ENCODE measurements at regions not wholly inside any gene's neighbourhood (a gene's known extent, or its start where the extent isn't known, plus 50 kb on each side); places are given as distances from the start of the nearest gene placed in this dataset.

GRCh38 chr21:32137931-32138330 is 140.9 kb downstream of the MIS18A start:
- TF ChIP-seq, protein P1, sequence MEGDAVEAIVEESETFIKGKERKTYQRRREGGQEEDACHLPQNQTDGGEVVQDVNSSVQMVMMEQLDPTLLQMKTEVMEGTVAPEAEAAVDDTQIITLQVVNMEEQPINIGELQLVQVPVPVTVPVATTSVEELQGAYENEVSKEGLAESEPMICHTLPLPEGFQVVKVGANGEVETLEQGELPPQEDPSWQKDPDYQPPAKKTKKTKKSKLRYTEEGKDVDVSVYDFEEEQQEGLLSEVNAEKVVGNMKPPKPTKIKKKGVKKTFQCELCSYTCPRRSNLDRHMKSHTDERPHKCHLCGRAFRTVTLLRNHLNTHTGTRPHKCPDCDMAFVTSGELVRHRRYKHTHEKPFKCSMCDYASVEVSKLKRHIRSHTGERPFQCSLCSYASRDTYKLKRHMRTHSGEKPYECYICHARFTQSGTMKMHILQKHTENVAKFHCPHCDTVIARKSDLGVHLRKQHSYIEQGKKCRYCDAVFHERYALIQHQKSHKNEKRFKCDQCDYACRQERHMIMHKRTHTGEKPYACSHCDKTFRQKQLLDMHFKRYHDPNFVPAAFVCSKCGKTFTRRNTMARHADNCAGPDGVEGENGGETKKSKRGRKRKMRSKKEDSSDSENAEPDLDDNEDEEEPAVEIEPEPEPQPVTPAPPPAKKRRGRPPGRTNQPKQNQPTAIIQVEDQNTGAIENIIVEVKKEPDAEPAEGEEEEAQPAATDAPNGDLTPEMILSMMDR (optimal IDR thresholded peaks at IDR 0.05 in 1 of 3, IDR thresholded peaks at IDR 0.05 in 1 of 3, conservative IDR thresholded peaks at IDR 0.05 in 1 of 3; ENCODE audit: extremely low read depth in 1 of 3, insufficient read depth in 2 of 3, low read length in 3 of 3): no peak
- TF ChIP-seq EZH2 (IDR thresholded peaks at IDR 0.05; ENCODE audit: low read length): no peak

Data from keratinocyte (primary cell).